K562 (cell line): ENCODE measurements at regions not wholly inside any gene's neighbourhood (a gene's known extent, or its start where the extent isn't known, plus 50 kb on each side); places are given as distances from the start of the nearest gene placed in this dataset.

Source experiments
- ATAC-seq: fragments of 200-7000 bp; cut with Tn5 transposase; 3 replicates; pipeline ENCODE4 v1.9.1; 2020; ENCODE audit warnings: moderate library complexity
- BruUV-seq: library from RNA; stranded (reverse); fragments of 400-500 nt; replicated peaks from 2 replicates; lab custom pipeline; 2021; lab: Mats Ljungman, UMichigan
- CTCF ChIA-PET: fragments of 300-600 bp; formaldehyde crosslinking; extraction: SDS; loops from one replicate; lab custom pipeline; 2021; ENCODE audit warnings: low intra/inter-chr PET ratio; lab: Yijun Ruan, JAX
- POLR2A ChIA-PET: fragments of 300-600, 350-650 bp; sonication (Branson Sonifier 250); formaldehyde crosslinking; extraction: SDS; loops from one replicate; lab custom pipeline; 2021; ENCODE audit warnings: antibody characterized with exemption, inconsistent platforms; lab: Yijun Ruan, JAX
- DNase-seq, 4 experiments: peaks; one replicate each; pipeline versions ENCODE4 v3.0.0 to v3.0.0-alpha.2; 2011 to 2018; ENCODE audit warnings: low spot score in 3 of 4, mixed read lengths in 3 of 4; ENCODE audit errors: extremely low read depth in 1 of 4
- FAIRE-seq: peaks from 2 replicates; lab custom pipeline; 2011; peaks lifted over from hg19 to GRCh38; lab: Jason Lieb, UNC
- H2AFZ ChIP-seq: 2 replicates; pipeline ENCODE4 v1.6.0; 2011; ENCODE audit warnings: low read depth, low read length, control low read depth, inconsistent platforms
- H3K27ac ChIP-seq: fragments of 200-600 bp; 3 replicates; pipeline ENCODE4 v1.8.0; 2011; ENCODE audit warnings: low read depth, mild to moderate bottlenecking, control low read depth, inconsistent platforms, low read length, moderate library complexity, mixed read lengths; ENCODE audit errors: extremely low read depth
- H3K27me3 ChIP-seq, 2 experiments: fragments of 300-600 bp in 1 of 2; 2 replicates in 1 of 2; 3 replicates in 1 of 2; pipeline versions ENCODE4 v1.6.0 to v1.8.0; 2011; ENCODE audit warnings: inconsistent platforms in 2 of 2, low read length in 2 of 2, mild to moderate bottlenecking in 1 of 2, mixed read lengths in 1 of 2, moderate library complexity in 1 of 2; ENCODE audit not compliant: control insufficient read depth in 2 of 2, insufficient read depth in 2 of 2
- H3K36me3 ChIP-seq: fragments of 300-600 bp; 3 replicates; pipeline ENCODE4 v1.8.0; 2011; ENCODE audit warnings: mild to moderate bottlenecking, low read length, inconsistent platforms; ENCODE audit not compliant: control insufficient read depth, insufficient read depth
- H3K4me1 ChIP-seq, 2 experiments: fragments of 200-600 bp in 1 of 2; replicated peaks in 1 of 2; 2 replicates in 1 of 2; 3 replicates in 1 of 2; pipeline versions ENCODE4 v1.5.1 to v1.8.0; 2011; ENCODE audit warnings: inconsistent platforms in 2 of 2, low read length in 2 of 2, mild to moderate bottlenecking in 1 of 2, mixed read lengths in 1 of 2, moderate library complexity in 1 of 2; ENCODE audit not compliant: control insufficient read depth in 2 of 2, insufficient read depth in 2 of 2
- H3K4me2 ChIP-seq: 2 replicates; pipeline ENCODE4 v1.6.1; 2011; ENCODE audit warnings: low read length, control low read depth, inconsistent platforms, mixed read lengths; ENCODE audit not compliant: insufficient read depth
- H3K4me3 ChIP-seq: fragments of 200-600 bp; sonication (generic), shearing (Covaris generic); 2 replicates; pipeline ENCODE4 v1.5.1; 2016; ENCODE audit warnings: control low read depth, inconsistent platforms
- H3K79me2 ChIP-seq: fragments of 200-600 bp; 3 replicates; pipeline ENCODE4 v1.8.0; 2011; ENCODE audit warnings: low read length, inconsistent platforms; ENCODE audit not compliant: control insufficient read depth, insufficient read depth
- H3K9ac ChIP-seq, 2 experiments: 2 replicates each; pipeline versions ENCODE4 v1.6.0 to v1.6.1; 2011; ENCODE audit warnings: low read depth in 2 of 2, low read length in 2 of 2, control low read depth in 1 of 2, inconsistent platforms in 1 of 2, mild to moderate bottlenecking in 1 of 2, mixed read lengths in 1 of 2; ENCODE audit not compliant: insufficient read depth in 1 of 2
- H3K9me1 ChIP-seq: one replicate; pipeline ENCODE4 v1.6.0; 2011; ENCODE audit warnings: inconsistent platforms, mild to moderate bottlenecking, low read length, moderate library complexity; ENCODE audit not compliant: control insufficient read depth, insufficient read depth
- H3K9me3 ChIP-seq: replicated peaks from 2 replicates; pipeline ENCODE4 v1.5.1; 2011; ENCODE audit warnings: low read depth, low read length, inconsistent platforms; ENCODE audit not compliant: control insufficient read depth, insufficient read depth
- H4K20me1 ChIP-seq: replicated peaks from 2 replicates; pipeline ENCODE4 v1.6.1; 2011; ENCODE audit warnings: low read length, inconsistent platforms, mixed read lengths; ENCODE audit not compliant: control insufficient read depth, insufficient read depth
- ATF7 ChIP-seq: fragments of 450-650 bp; IDR thresholded peaks from 2 replicates; pipeline ENCODE4 v1.7.1; 2014; ENCODE audit warnings: mild to moderate bottlenecking, moderate library complexity
- CREBBP ChIP-seq: IDR thresholded peaks from one replicate; pipeline ENCODE4 v1.6.1; 2012; ENCODE audit warnings: low read depth, mild to moderate bottlenecking, control low read depth, inconsistent platforms, low read length
- DIDO1 ChIP-seq: fragments of 450-650 bp; IDR thresholded peaks from 2 replicates; pipeline ENCODE4 v1.6.1; 2016; ENCODE audit warnings: low read depth, missing biosample characterization, missing genetic modification characterization
- ELK1 ChIP-seq: sonication (generic); formaldehyde crosslinking; IDR thresholded peaks from 2 replicates; pipeline ENCODE4 v1.8.1; 2022; ENCODE audit warnings: missing genetic modification reagents
- MTA3 ChIP-seq: fragments of 450-650 bp; formaldehyde crosslinking; IDR thresholded peaks from 2 replicates; pipeline ENCODE4 v1.6.1; 2017; ENCODE audit warnings: mild to moderate bottlenecking, borderline replicate concordance
- NFE2 ChIP-seq: IDR thresholded peaks from 2 replicates; pipeline ENCODE4 v1.6.1; 2014; ENCODE audit warnings: antibody characterized with exemption, low read depth
- PBX2 ChIP-seq, 2 experiments: IDR thresholded peaks in 1 of 2; conservative IDR thresholded peaks in 1 of 2; 2 replicates each; pipeline ENCODE4 v1.6.1; 2016; ENCODE audit warnings: low read depth in 2 of 2, mild to moderate bottlenecking in 1 of 2, missing compliant biosample characterization in 1 of 2, missing genetic modification characterization in 1 of 2, moderate library complexity in 1 of 2
- PRPF4 ChIP-seq: fragments of 200-400 bp; formaldehyde crosslinking; IDR thresholded peaks from one replicate; pipeline ENCODE4 v1.6.1; 2017; ENCODE audit warnings: low read length, low read depth, mild to moderate bottlenecking; ENCODE audit not compliant: insufficient read depth, poor library complexity, severe bottlenecking
- RAD51 ChIP-seq: fragments of 450-650 bp; IDR thresholded peaks from 2 replicates; pipeline ENCODE4 v1.7.1; 2016; ENCODE audit warnings: low read depth, mild to moderate bottlenecking, borderline replicate concordance
- TAF1 ChIP-seq: IDR thresholded peaks from 2 replicates; pipeline ENCODE4 v1.6.1; 2011; ENCODE audit warnings: mild to moderate bottlenecking, low read length, moderate library complexity; ENCODE audit not compliant: insufficient read depth, control insufficient read depth, severe bottlenecking; ENCODE audit errors: extremely low read depth
- ZNF146 ChIP-seq: IDR thresholded peaks from one replicate; pipeline ENCODE4 v1.6.1; 2018; ENCODE audit warnings: missing compliant biosample characterization; ENCODE audit not compliant: unreplicated experiment
- WGBS: fragments of 100-300 bp; shearing (Covaris generic); methylation state at CpG from one replicate; pipeline ENCODE4 v1.1.6; 2016; ENCODE audit warnings: low coverage, mixed read lengths; ENCODE audit not compliant: insufficient coverage; ENCODE audit errors: missing lambda C conversion rate; 5-methylcytosine and 5-hydroxymethylcytosine counted together
- in situ Hi-C: fragments of 300-500 bp; cut with MboI; formaldehyde crosslinking; loops from 4 replicates; pipeline ENCODE4 v1.15.0; 2018; ENCODE audit warnings: inconsistent platforms, mixed read lengths
- intact Hi-C: fragments of 100-400 bp; cut with micrococcal nuclease; formaldehyde crosslinking; loops from 2 replicates; pipeline ENCODE4 v1.14.2; 2022

- TF ChIP-seq CREBBP: no peak
- ATAC-seq (no peak), FAIRE-seq (no peak), DNase-seq (no peak)
- no TSS peak for BruUV-seq
- H4K20me1 ChIP-seq: no peaks in the 10 kb centered on the region
- in situ Hi-C loops: no loop called here
- H3K27ac ChIP-seq: no peak overlapping the region
- ChIA-PET POLR2A (no interaction called here), CTCF (no interaction called here)
- H3K27me3 ChIP-seq: no peaks in the 10 kb centered on the region
- H3K4me1 ChIP-seq: no peaks in the 10 kb centered on the region
- H3K9me3 ChIP-seq: no peaks in the 10 kb centered on the region
- intact Hi-C loops: no loop called here
- no peaks in the 10 kb centered on the region for H3K79me2 ChIP-seq
- WGBS: 0% methylated on average over 3 of the region's 3 CpGs
- H3K4me3 ChIP-seq: no peak overlapping the region
- no peak overlapping the region for H3K9ac ChIP-seq
- no peak overlapping the region for H3K4me2 ChIP-seq
- no peaks in the 10 kb centered on the region for H3K9me1 ChIP-seq
- no peak overlapping the region for H2AFZ ChIP-seq
- no peaks in the 10 kb centered on the region for H3K36me3 ChIP-seq
These were observed 324.4 kb downstream of the ADGRL2 start for GRCh38 chr1:82125119-82125518.

- Histone ChIP-seq H3K9me3 (no peaks in the 10 kb centered on the region), H3K9ac (no peak overlapping the region), H2AFZ (no peak overlapping the region), H3K4me1 (no peaks in the 10 kb centered on the region), H3K27ac (no peak overlapping the region), H4K20me1 (no peaks in the 10 kb centered on the region), H3K4me3 (no peak overlapping the region), H3K79me2 (no peaks in the 10 kb centered on the region), H3K9me1 (no peaks in the 10 kb centered on the region), H3K36me3 (no peaks in the 10 kb centered on the region), H3K27me3 (no peaks in the 10 kb centered on the region), H3K4me2 (no peak overlapping the region)
- no peak for ATAC-seq
- intact Hi-C loops: no loop called here
- ChIA-PET POLR2A (no interaction called here), CTCF (no interaction called here)
- WGBS: 0% methylated on average over 2 of the region's 2 CpGs
- BruUV-seq: no TSS peak
- in situ Hi-C loops: no loop called here
- no peak for FAIRE-seq
- no peak for DNase-seq
- TF ChIP-seq ZNF146 (CRISPR knock-in tag): no peak
- TF ChIP-seq PBX2 (CRISPR knock-in tag; IDR thresholded peaks at IDR 0.05; ENCODE audit: low read depth): no peak
- TF ChIP-seq PBX2 (tag; conservative IDR thresholded peaks at IDR 0.05; ENCODE audit: low read depth): no peak
- TF ChIP-seq NFE2: no peak
- no peak for TF ChIP-seq ATF7
- no peak for TF ChIP-seq MTA3
- no peak for TF ChIP-seq TAF1
- TF ChIP-seq DIDO1 (tag): no peak
- no peak for TF ChIP-seq RAD51
- no peak for TF ChIP-seq ELK1 (CRISPR knock-in tag)
- no peak for TF ChIP-seq PRPF4
These were observed 320.7 kb downstream of the ADGRL2 start for GRCh38 chr1:82121421-82121820.
